ENCODE measurements at regions not wholly inside any gene's neighbourhood (a gene's known extent, or its start where the extent isn't known, plus 50 kb on each side); places are given as distances from the start of the nearest gene placed in this dataset.

- no peak overlapping the region for H2BK120ac ChIP-seq (ENCODE audit: low read depth, low read length)
- no peak overlapping the region for H3K14ac ChIP-seq (replicated peaks; ENCODE audit: low read depth, low read length)
- H3K4me2 ChIP-seq (ENCODE audit: low read depth, low read length) = no peak overlapping the region
- no peak overlapping the region for H2BK5ac ChIP-seq (ENCODE audit: low read depth, low read length, poor library complexity, severe bottlenecking)
- H3K79me1 ChIP-seq (ENCODE audit: low read depth in 1 of 2, low read length in 2 of 2) = no peaks in the 10 kb centered on the region
- no TSS peak for BruUV-seq (replicated peaks)
- CTCF ChIA-PET = no interaction called here
- ATAC-seq (ENCODE audit: low read depth) (no peak), DNase-seq (no peak)
- dilution Hi-C loops (cut with HindIII; ENCODE audit: low sequenced_read_pairs, unreplicated experiment) (no loop called here), intact Hi-C loops (cut with micrococcal nuclease) (no loop called here), in situ Hi-C loops (cut with MboI; ENCODE audit: low sequenced_read_pairs) (loop anchor here (5.0 kb wide), 1 partner anchor 48 kb away; no protein-coding TSS in a partner anchor)
- H3K4me1 ChIP-seq (ENCODE audit: control insufficient read depth, insufficient read depth, low read length) = no peaks in the 10 kb centered on the region
- H4K91ac ChIP-seq (ENCODE audit: insufficient read depth, low read depth, low read length) = no peak overlapping the region
- H3K4ac ChIP-seq (ENCODE audit: low read depth, low read length) = no peak overlapping the region
- H2BK15ac ChIP-seq (ENCODE audit: low read depth, low read length) = no peak overlapping the region
- no peak overlapping the region for H4K8ac ChIP-seq (ENCODE audit: low read depth in 2 of 2, low read length in 2 of 2)
- no peaks in the 10 kb centered on the region for H3K9me1 ChIP-seq (ENCODE audit: insufficient read depth, low read length)
- H3K18ac ChIP-seq (ENCODE audit: low read depth, low read length) = no peak overlapping the region
- peaks cover 19% of the 10 kb centered on the region for H3K27me3 ChIP-seq (ENCODE audit: control insufficient read depth, insufficient read depth, low read length)
- TF ChIP-seq, protein P1, sequence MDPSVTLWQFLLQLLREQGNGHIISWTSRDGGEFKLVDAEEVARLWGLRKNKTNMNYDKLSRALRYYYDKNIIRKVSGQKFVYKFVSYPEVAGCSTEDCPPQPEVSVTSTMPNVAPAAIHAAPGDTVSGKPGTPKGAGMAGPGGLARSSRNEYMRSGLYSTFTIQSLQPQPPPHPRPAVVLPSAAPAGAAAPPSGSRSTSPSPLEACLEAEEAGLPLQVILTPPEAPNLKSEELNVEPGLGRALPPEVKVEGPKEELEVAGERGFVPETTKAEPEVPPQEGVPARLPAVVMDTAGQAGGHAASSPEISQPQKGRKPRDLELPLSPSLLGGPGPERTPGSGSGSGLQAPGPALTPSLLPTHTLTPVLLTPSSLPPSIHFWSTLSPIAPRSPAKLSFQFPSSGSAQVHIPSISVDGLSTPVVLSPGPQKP (IDR thresholded peaks at IDR 0.05; ENCODE audit: borderline replicate concordance, low read depth, low read length) = no peak
- no peak for TF ChIP-seq MXI1 (IDR thresholded peaks at IDR 0.05; ENCODE audit: borderline replicate concordance, low read depth, low read length)
- TF ChIP-seq MAFK (IDR thresholded peaks at IDR 0.05; ENCODE audit: low read depth, low read length) = no peak
- no peak for TF ChIP-seq MAZ (IDR thresholded peaks at IDR 0.05; ENCODE audit: borderline replicate concordance, low read depth, low read length)
- no peak for TF ChIP-seq RCOR1 (IDR thresholded peaks at IDR 0.05; ENCODE audit: insufficient replicate concordance, low read length)
- TF ChIP-seq CEBPB (IDR thresholded peaks at IDR 0.05; ENCODE audit: low read depth, low read length) = no peak
- TF ChIP-seq BHLHE40 (IDR thresholded peaks at IDR 0.05; ENCODE audit: low read depth, low read length) = no peak
- TF ChIP-seq FOS (IDR thresholded peaks at IDR 0.05; ENCODE audit: low read depth, low read length) = no peak
- no peak for TF ChIP-seq SMC3 (IDR thresholded peaks at IDR 0.05; ENCODE audit: low read depth, low read length)
- no peak for TF ChIP-seq CHD1 (IDR thresholded peaks at IDR 0.05; ENCODE audit: low read depth, low read length)
- TF ChIP-seq, protein P2, sequence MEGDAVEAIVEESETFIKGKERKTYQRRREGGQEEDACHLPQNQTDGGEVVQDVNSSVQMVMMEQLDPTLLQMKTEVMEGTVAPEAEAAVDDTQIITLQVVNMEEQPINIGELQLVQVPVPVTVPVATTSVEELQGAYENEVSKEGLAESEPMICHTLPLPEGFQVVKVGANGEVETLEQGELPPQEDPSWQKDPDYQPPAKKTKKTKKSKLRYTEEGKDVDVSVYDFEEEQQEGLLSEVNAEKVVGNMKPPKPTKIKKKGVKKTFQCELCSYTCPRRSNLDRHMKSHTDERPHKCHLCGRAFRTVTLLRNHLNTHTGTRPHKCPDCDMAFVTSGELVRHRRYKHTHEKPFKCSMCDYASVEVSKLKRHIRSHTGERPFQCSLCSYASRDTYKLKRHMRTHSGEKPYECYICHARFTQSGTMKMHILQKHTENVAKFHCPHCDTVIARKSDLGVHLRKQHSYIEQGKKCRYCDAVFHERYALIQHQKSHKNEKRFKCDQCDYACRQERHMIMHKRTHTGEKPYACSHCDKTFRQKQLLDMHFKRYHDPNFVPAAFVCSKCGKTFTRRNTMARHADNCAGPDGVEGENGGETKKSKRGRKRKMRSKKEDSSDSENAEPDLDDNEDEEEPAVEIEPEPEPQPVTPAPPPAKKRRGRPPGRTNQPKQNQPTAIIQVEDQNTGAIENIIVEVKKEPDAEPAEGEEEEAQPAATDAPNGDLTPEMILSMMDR (conservative IDR thresholded peaks at IDR 0.05; ENCODE audit: low read depth, low read length) = no peak
- no peak for TF ChIP-seq NFE2L2 (IDR thresholded peaks at IDR 0.05; ENCODE audit: low read depth, low read length)
- no peak for TF ChIP-seq USF2 (IDR thresholded peaks at IDR 0.05; ENCODE audit: low read depth, low read length)
- TF ChIP-seq RFX5 (IDR thresholded peaks at IDR 0.05; ENCODE audit: low read depth, low read length) = no peak
- no peak for TF ChIP-seq RAD21 (IDR thresholded peaks at IDR 0.05; ENCODE audit: low read length)
- H3K9me3 ChIP-seq (ENCODE audit: control insufficient read depth, insufficient read depth, low read length) = no peaks in the 10 kb centered on the region
- H3K56ac ChIP-seq (ENCODE audit: extremely low read depth, insufficient read depth, low read length) = no peak overlapping the region
- H3K27ac ChIP-seq (ENCODE audit: insufficient read depth, low read length) = no peak overlapping the region
- no peaks in the 10 kb centered on the region for H4K20me1 ChIP-seq (ENCODE audit: insufficient read depth, low read length)
- no peak overlapping the region for H4K5ac ChIP-seq (ENCODE audit: low read depth, low read length)
- no peak overlapping the region for H2AK5ac ChIP-seq (ENCODE audit: low read depth, low read length)
- no peak overlapping the region for H3K9ac ChIP-seq (ENCODE audit: low read depth, low read length)
- no peak overlapping the region for H3K23ac ChIP-seq (ENCODE audit: low read depth, low read length)
- 68% methylated on average over 3 of the region's 4 CpGs; no CpG with 5 or more reads in 1 of the 2 experiments for WGBS, 2 experiments (ENCODE audit: extremely low coverage in 2 of 2, insufficient read length in 1 of 2)
- H3K36me3 ChIP-seq (ENCODE audit: control insufficient read depth, insufficient read depth, low read length) = no peaks in the 10 kb centered on the region
- H2BK20ac ChIP-seq (ENCODE audit: low read depth, low read length) = no peak overlapping the region
- no peak overlapping the region for H2AK9ac ChIP-seq (replicated peaks; ENCODE audit: low read depth, low read length, poor library complexity)
- POLR2A ChIA-PET (ENCODE audit: unreplicated experiment) = no interaction called here
- no peak overlapping the region for H3K4me3 ChIP-seq (ENCODE audit: insufficient read depth, low read depth, low read length)
- H2AFZ ChIP-seq (replicated peaks; ENCODE audit: low read length, poor library complexity) = no peak overlapping the region
These were observed 138.2 kb downstream of the NPIPB5 start for GRCh38 chr16:22648941-22649340.
